Calu3 (cell line): ENCODE measurements at regions not wholly inside any gene's neighbourhood (a gene's known extent, or its start where the extent isn't known, plus 50 kb on each side); places are given as distances from the start of the nearest gene placed in this dataset.

ENCODE experiments used
- BruUV-seq: library from RNA; stranded (reverse); fragments of 400-500 nt; replicated peaks from 2 replicates; lab custom pipeline; 2021; lab: Mats Ljungman, UMichigan
- CTCF ChIA-PET: fragments of 300-600 bp; sonication (Branson Sonifier 250); formaldehyde crosslinking; loops from one replicate; lab custom pipeline; 2022; ENCODE audit warnings: antibody characterized with exemption; lab: Charles Lee
- DNase-seq: peaks from one replicate; pipeline ENCODE4 v3.0.0; 2022
- H3K27ac Mint-ChIP-seq: one replicate; pipeline ENCODE4 v1.8.0; 2022; ENCODE audit warnings: mixed read lengths; ENCODE audit not compliant: unreplicated experiment
- H3K27me3 Mint-ChIP-seq: one replicate; pipeline ENCODE4 v1.8.0; 2022; ENCODE audit warnings: mixed read lengths; ENCODE audit not compliant: unreplicated experiment
- H3K36me3 Mint-ChIP-seq: one replicate; pipeline ENCODE4 v1.8.0; 2022; ENCODE audit warnings: mild to moderate bottlenecking, moderate library complexity, mixed read lengths; ENCODE audit not compliant: insufficient read depth, unreplicated experiment
- H3K4me1 Mint-ChIP-seq: one replicate; pipeline ENCODE4 v1.8.0; 2022; ENCODE audit warnings: mild to moderate bottlenecking, low read depth, mixed read lengths; ENCODE audit not compliant: unreplicated experiment
- H3K4me3 Mint-ChIP-seq: one replicate; pipeline ENCODE4 v1.8.0; 2022; ENCODE audit warnings: mild to moderate bottlenecking, low read depth, moderate library complexity, mixed read lengths; ENCODE audit not compliant: unreplicated experiment
- H3K9me3 Mint-ChIP-seq: one replicate; pipeline ENCODE4 v1.8.0; 2022; ENCODE audit warnings: low read depth, mixed read lengths; ENCODE audit not compliant: unreplicated experiment
- CTCF ChIP-seq: fragments of 200-600 bp; IDR thresholded peaks from one replicate; pipeline ENCODE4 v1.8.0; 2022; ENCODE audit warnings: antibody characterized with exemption; ENCODE audit not compliant: unreplicated experiment
- intact Hi-C: fragments of 100-400 bp; cut with micrococcal nuclease; formaldehyde crosslinking; loops from one replicate; pipeline ENCODE4 v1.10.0; 2022; ENCODE audit not compliant: unreplicated experiment

DNA sequence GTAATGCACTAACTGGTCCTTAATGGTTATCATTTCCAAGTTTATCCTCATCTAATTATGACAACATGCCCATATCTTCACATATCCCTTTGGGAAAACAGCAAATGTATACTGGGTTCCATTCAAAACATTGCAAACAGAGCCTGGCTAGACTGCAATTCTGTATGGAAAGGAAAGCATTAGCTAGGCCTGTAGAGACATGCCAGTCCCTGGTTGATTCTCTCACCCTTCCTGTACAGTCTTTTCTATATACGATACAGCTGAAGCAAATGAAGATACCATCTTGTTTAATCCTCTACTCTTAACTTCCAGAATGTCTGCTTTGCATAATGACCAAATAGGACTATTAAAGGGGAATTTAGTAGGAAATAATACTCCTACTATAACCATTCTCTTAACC, 294.4 kb upstream of the MC4R start:
- Mint-ChIP-seq H3K4me1 (no peaks in the 10 kb centered on the region), H3K27me3 (no peaks in the 10 kb centered on the region), H3K9me3 (no peaks in the 10 kb centered on the region), H3K36me3 (no peaks in the 10 kb centered on the region), H3K4me3 (no peak overlapping the region), H3K27ac (no peak overlapping the region)
- intact Hi-C loops: no loop called here
- no TSS peak for BruUV-seq
- no peak for TF ChIP-seq CTCF
- CTCF ChIA-PET: no interaction called here
- DNase-seq: no peak

- no peaks in the 10 kb centered on the region for H3K27me3 Mint-ChIP-seq
- H3K4me1 Mint-ChIP-seq: no peaks in the 10 kb centered on the region
- no peaks in the 10 kb centered on the region for H3K36me3 Mint-ChIP-seq
- no peak overlapping the region for H3K4me3 Mint-ChIP-seq
- intact Hi-C loops: no loop called here
- H3K27ac Mint-ChIP-seq: no peak overlapping the region
- no TSS peak for BruUV-seq
- CTCF ChIA-PET: no interaction called here
- DNase-seq: no peak
- no peak for TF ChIP-seq CTCF
- no peaks in the 10 kb centered on the region for H3K9me3 Mint-ChIP-seq
Measured at GRCh38 chr18:60668583-60668982, 296.0 kb upstream of the MC4R start.

DNA sequence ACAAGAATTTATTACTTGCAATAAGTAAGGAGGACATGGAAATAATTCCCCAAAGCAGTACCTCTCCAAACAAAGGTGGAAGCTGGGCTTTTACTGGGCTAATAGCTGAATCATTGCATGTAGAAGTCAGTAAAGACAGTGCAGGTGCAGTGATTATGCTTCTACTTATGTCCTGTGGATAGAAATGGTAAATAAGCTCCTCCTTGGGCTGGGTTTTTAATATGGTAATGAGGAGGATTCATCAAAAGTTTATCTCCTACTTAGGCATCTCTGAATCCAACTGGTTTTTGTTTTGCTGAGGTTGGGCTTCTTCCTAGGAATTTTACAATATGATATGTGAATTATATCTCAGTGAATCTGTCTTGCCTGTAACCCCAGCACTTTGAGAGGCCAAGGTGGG, 297.4 kb upstream of the MC4R start:
- no TSS peak for BruUV-seq
- CTCF ChIA-PET: no interaction called here
- DNase-seq: no peak

GRCh38 chr18:60671021-60671420, 298.4 kb upstream of the MC4R start:
- Mint-ChIP-seq H3K4me1 (no peaks in the 10 kb centered on the region), H3K4me3 (no peak overlapping the region), H3K36me3 (no peaks in the 10 kb centered on the region), H3K27ac (no peak overlapping the region), H3K27me3 (no peaks in the 10 kb centered on the region), H3K9me3 (no peaks in the 10 kb centered on the region)
- no peak for TF ChIP-seq CTCF
- BruUV-seq: no TSS peak
- CTCF ChIA-PET: no interaction called here
- intact Hi-C loops: no loop called here
- no peak for DNase-seq

More for the DNA sequence above, 297.4 kb upstream of the MC4R start:
- Mint-ChIP-seq H3K9me3 (no peaks in the 10 kb centered on the region), H3K27ac (no peak overlapping the region), H3K27me3 (no peaks in the 10 kb centered on the region), H3K36me3 (no peaks in the 10 kb centered on the region), H3K4me3 (no peak overlapping the region), H3K4me1 (no peaks in the 10 kb centered on the region)
- intact Hi-C loops: no loop called here
- no peak for TF ChIP-seq CTCF

DNA sequence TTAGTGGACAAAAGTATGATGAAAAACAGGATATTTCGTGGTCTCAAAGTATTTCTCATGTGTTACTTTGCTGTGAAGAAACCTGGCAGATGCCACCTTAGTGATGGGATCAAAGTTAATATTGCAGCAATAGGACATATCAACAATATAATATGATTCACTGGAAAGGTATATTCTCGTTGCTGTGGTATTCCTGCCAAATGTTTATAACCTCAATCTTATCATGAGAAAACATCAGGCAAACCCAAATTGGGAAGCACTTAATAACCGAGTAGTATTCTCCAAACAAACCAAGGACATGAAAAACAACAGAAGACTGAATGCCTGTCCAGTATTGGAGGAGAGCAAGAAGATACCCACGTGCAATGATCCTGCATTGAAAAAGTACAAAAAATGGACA, 302.6 kb upstream of the MC4R start:
- no peaks in the 10 kb centered on the region for H3K36me3 Mint-ChIP-seq
- CTCF ChIA-PET: no interaction called here
- DNase-seq: no peak

More for the DNA sequence above, 302.6 kb upstream of the MC4R start:
- no peaks in the 10 kb centered on the region for H3K27me3 Mint-ChIP-seq
- H3K4me3 Mint-ChIP-seq: no peak overlapping the region
- no TSS peak for BruUV-seq
- TF ChIP-seq CTCF: no peak
- H3K27ac Mint-ChIP-seq: no peak overlapping the region
- intact Hi-C loops: loop anchor here (5.0 kb wide), 1 partner anchor 688 kb away; no protein-coding TSS in a partner anchor
- H3K9me3 Mint-ChIP-seq: no peaks in the 10 kb centered on the region
- H3K4me1 Mint-ChIP-seq: no peaks in the 10 kb centered on the region
